GM20000 (cell line): ENCODE measurements at regions not wholly inside any gene's neighbourhood (a gene's known extent, or its start where the extent isn't known, plus 50 kb on each side); places are given as distances from the start of the nearest gene placed in this dataset.
"Not testable (repeated sequence)": the region's sequence is repeated elsewhere in the genome, so short reads cannot be mapped to it uniquely, and the experiment has no call there.

ENCODE experiments used
- DNase-seq: peaks from one replicate; pipeline ENCODE4 v3.0.0; 2012; ENCODE audit warnings: low spot score
- CTCF ChIP-seq: IDR thresholded peaks from 2 replicates; pipeline ENCODE4 v1.5.1; 2012; ENCODE audit warnings: mild to moderate bottlenecking, control low read depth; ENCODE audit errors: extremely low read depth, missing control alignments

- TF ChIP-seq CTCF: no peak
Measured at GRCh38 chr4:186829740-186830449, 106.2 kb upstream of the FAT1 start.

GRCh38 chr4:186831574-186831973 lies 107.9 kb upstream of the FAT1 start:
- TF ChIP-seq CTCF: no peak
- DNase-seq: no peak

More at GRCh38 chr4:186829740-186830449, 106.2 kb upstream of the FAT1 start:
- no peak for DNase-seq

- no peak for TF ChIP-seq CTCF
- no peak for DNase-seq
Measured at GRCh38 chr4:186832906-186833305, 109.2 kb upstream of the FAT1 start.

- DNase-seq: not testable (repeated sequence)
Measured at GRCh38 chr4:186837463-186837862, 113.8 kb upstream of the FAT1 start.

- no peak for TF ChIP-seq CTCF
- DNase-seq: no peak
Measured at GRCh38 chr4:186838295-186838694, 114.6 kb upstream of the FAT1 start.

GRCh38 chr4:186839122-186840037 lies 115.7 kb upstream of the FAT1 start:
- DNase-seq: no peak
- no peak for TF ChIP-seq CTCF

- no peak for DNase-seq
- no peak for TF ChIP-seq CTCF
Measured at GRCh38 chr4:186840222-186840701, 116.6 kb upstream of the FAT1 start.
